WERI-Rb-1 (cell line): ENCODE measurements at regions not wholly inside any gene's neighbourhood (a gene's known extent, or its start where the extent isn't known, plus 50 kb on each side); places are given as distances from the start of the nearest gene placed in this dataset.

ENCODE experiments used
- DNase-seq: peaks from one replicate; pipeline ENCODE4 v3.0.0-alpha.2; 2020
- H3K27ac ChIP-seq: fragments of 250-450 bp; sonication (Bioruptor Pico); 2 replicates; pipeline ENCODE4 v1.5.1; 2020; ENCODE audit warnings: mild to moderate bottlenecking, moderate library complexity
- H3K27me3 ChIP-seq: fragments of 250-450 bp; sonication (Bioruptor Pico); 2 replicates; pipeline ENCODE4 v1.5.1; 2021; ENCODE audit warnings: mild to moderate bottlenecking, low read depth, moderate library complexity; ENCODE audit not compliant: insufficient read depth, severe bottlenecking
- H3K36me3 ChIP-seq: fragments of 250-450 bp; sonication (Bioruptor Pico); 2 replicates; pipeline ENCODE4 v1.5.1; 2020; ENCODE audit warnings: mild to moderate bottlenecking, moderate library complexity
- H3K4me3 ChIP-seq: 2 replicates; pipeline ENCODE4 v1.5.1; 2011; ENCODE audit warnings: low read depth, mild to moderate bottlenecking, control low read depth, low read length
- H3K9me3 ChIP-seq: fragments of 250-450 bp; sonication (Bioruptor Pico); 2 replicates; pipeline ENCODE4 v1.5.1; 2021; ENCODE audit warnings: mild to moderate bottlenecking, moderate library complexity; ENCODE audit not compliant: severe bottlenecking
- TF ChIP-seq, protein P1 (sequence below): IDR thresholded peaks from 2 replicates; pipeline ENCODE4 v1.5.1; 2011; ENCODE audit warnings: low read depth, mild to moderate bottlenecking, control low read depth, inconsistent platforms, low read length

DNA sequence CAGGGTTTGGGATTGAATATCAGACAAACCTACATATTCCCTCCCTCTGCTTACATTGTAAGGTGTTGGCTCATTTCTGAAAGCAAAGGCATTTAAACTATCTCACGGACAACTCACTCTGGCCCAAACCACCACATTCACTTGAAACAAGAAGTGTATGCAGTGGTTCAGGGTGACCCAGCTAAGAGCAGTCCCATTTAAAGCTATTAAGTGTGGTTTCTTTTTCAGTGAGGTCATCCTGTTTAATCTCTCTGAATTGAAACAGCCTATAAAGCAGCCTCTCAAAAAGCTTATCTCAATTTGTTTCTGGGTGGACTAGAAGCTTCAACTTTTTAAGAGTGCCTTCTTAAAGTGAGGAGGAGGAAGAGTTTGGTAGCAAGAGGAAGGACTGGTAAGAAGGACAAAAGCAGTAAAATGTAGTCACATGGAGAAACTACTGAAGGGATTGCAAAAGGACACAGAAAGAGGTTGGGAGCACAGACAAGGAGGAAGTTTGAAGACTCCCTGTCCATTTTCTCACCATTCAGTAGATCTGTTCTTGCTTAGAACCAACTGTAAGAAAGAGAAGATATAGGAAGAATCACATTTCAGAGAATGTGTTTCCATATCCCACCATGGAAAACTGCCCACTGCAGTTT lies 151.6 kb downstream of the TMCO5A start:
- no peak overlapping the region for H3K27ac ChIP-seq

DNA sequence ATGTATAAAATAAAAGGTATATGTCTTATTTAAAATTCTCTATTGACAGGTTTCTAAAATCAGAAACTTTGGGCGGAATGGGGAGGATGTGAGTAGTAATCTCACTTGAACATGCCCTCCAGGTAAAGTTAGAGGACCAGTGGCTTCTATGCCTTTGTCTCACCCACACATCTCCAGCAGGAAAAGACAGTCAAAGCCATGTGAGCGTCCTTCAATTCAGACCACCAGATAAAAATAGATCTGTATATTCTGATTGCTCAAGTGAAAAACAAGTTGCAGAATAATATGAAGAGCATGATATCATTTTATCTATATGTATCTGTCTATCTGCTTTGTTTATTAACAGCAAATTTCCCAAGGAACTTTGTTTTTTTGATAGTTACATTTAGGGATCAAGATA lies 152.2 kb downstream of the TMCO5A start:
- Histone ChIP-seq H3K4me3 (no peak overlapping the region), H3K9me3 (no peaks in the 10 kb centered on the region), H3K27me3 (peaks cover 2% of the 10 kb centered on the region), H3K27ac (no peak overlapping the region), H3K36me3 (no peaks in the 10 kb centered on the region)
- TF ChIP-seq, protein P1, sequence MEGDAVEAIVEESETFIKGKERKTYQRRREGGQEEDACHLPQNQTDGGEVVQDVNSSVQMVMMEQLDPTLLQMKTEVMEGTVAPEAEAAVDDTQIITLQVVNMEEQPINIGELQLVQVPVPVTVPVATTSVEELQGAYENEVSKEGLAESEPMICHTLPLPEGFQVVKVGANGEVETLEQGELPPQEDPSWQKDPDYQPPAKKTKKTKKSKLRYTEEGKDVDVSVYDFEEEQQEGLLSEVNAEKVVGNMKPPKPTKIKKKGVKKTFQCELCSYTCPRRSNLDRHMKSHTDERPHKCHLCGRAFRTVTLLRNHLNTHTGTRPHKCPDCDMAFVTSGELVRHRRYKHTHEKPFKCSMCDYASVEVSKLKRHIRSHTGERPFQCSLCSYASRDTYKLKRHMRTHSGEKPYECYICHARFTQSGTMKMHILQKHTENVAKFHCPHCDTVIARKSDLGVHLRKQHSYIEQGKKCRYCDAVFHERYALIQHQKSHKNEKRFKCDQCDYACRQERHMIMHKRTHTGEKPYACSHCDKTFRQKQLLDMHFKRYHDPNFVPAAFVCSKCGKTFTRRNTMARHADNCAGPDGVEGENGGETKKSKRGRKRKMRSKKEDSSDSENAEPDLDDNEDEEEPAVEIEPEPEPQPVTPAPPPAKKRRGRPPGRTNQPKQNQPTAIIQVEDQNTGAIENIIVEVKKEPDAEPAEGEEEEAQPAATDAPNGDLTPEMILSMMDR: no peak
- DNase-seq: no peak

More for the DNA sequence above, 151.6 kb downstream of the TMCO5A start:
- Histone ChIP-seq H3K27me3 (peaks cover 2% of the 10 kb centered on the region), H3K4me3 (no peak overlapping the region), H3K9me3 (no peaks in the 10 kb centered on the region), H3K36me3 (no peaks in the 10 kb centered on the region)
- TF ChIP-seq, protein P1: no peak
- no peak for DNase-seq

DNA sequence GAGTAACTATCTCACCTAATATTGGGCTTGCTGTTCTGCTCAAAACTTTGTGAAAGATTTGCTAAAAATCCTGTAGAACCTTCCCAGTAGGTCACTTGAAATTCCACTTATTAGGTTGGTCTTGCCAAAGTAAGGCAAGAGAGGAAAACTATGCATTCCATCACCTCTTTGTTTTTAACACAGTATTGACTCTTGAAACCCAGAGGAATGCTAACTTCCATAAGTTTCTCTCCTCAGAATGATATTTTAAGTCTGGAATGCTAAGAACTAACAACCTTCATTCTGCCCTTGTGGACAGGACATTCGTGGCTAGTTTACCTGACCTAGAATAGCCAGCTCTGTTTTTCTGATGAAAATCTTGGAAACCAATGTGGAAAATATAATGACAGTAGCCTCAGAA lies 154.5 kb downstream of the TMCO5A start:
- no peak for DNase-seq
- H3K36me3 ChIP-seq: no peaks in the 10 kb centered on the region
- no peaks in the 10 kb centered on the region for H3K9me3 ChIP-seq
- H3K27ac ChIP-seq: no peak overlapping the region
- peaks cover 2% of the 10 kb centered on the region for H3K27me3 ChIP-seq
- H3K4me3 ChIP-seq: no peak overlapping the region
- TF ChIP-seq, protein P1: no peak

DNA sequence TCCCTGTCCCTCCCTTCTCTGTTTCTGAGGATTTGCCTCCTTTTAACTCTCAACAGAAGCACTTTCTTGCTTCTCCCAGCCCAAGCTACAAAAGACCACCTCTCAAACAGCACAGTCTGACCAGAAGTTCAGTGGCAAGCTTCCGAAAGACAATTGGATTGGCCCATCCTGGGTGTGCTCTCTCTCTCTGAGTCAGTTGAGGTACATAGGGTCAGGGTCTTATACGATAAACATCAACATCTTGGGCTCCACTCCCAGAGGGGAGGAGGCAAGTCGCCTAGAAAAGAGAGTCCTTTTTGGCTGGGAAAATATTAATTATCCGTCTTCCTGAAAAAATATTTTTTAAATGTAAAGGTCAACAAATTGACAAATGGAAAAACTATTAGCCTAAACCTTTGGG lies 155.8 kb downstream of the TMCO5A start:
- no peak for DNase-seq
- Histone ChIP-seq H3K9me3 (no peaks in the 10 kb centered on the region), H3K27me3 (peaks cover 2% of the 10 kb centered on the region), H3K4me3 (no peak overlapping the region), H3K36me3 (no peaks in the 10 kb centered on the region), H3K27ac (no peak overlapping the region)
- TF ChIP-seq, protein P1: no peak

DNA sequence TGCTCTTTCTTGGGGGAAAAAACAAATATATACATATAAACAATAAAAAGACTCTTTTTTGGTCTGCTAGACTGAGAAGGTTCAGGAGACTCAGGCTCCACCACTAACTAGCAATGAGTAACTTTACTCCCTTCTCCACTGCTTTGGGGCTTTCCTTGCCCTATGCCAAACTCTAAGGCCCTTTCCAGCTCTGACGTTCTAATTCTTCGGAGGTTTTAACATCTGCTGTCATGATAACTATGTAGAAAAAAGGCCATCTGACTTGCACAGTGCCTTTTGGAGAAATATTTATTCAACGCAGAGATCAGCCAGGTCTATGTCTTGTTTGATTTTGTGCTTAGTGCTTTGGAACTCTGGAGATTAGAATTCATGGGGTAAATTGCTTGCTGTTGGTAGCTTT lies 156.2 kb downstream of the TMCO5A start:
- TF ChIP-seq, protein P1: no peak
- no peak overlapping the region for H3K4me3 ChIP-seq
- no peak overlapping the region for H3K27ac ChIP-seq
- DNase-seq: no peak
- H3K36me3 ChIP-seq: no peaks in the 10 kb centered on the region
- H3K9me3 ChIP-seq: no peaks in the 10 kb centered on the region
- peaks cover 2% of the 10 kb centered on the region for H3K27me3 ChIP-seq

DNA sequence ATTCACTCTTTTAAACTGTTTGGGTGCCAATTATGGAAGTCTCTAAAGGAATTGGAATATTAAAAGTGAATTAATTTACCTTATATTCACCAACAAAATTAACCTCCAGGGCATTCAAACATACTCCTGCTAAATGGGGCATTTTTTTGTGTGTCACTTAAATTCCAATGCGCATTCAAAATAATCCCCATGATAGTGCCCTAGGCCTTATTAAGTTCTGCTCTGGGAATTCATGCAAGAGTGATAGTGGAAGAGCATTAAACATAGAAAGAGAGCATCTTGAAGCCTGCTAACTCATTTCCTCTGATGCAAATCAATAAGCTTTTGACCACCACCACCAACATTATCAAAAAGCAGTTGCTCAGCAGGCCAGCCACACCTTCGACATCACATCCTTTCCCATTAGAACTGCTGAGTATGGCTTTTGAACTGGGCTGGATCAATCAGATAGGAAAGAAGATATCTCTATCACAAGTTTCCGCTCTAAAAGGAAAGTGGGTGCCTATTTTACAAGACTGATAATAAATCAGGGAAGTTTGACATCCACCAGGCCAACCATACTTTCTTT lies 156.7 kb downstream of the TMCO5A start:
- no peak overlapping the region for H3K27ac ChIP-seq

More for the DNA sequence above, 156.7 kb downstream of the TMCO5A start:
- Histone ChIP-seq H3K27me3 (peaks cover 2% of the 10 kb centered on the region), H3K4me3 (no peak overlapping the region), H3K9me3 (no peaks in the 10 kb centered on the region), H3K36me3 (no peaks in the 10 kb centered on the region)
- TF ChIP-seq, protein P1: no peak
- DNase-seq: no peak
